ENCODE measurements at regions not wholly inside any gene's neighbourhood (a gene's known extent, or its start where the extent isn't known, plus 50 kb on each side); places are given as distances from the start of the nearest gene placed in this dataset.

DNA sequence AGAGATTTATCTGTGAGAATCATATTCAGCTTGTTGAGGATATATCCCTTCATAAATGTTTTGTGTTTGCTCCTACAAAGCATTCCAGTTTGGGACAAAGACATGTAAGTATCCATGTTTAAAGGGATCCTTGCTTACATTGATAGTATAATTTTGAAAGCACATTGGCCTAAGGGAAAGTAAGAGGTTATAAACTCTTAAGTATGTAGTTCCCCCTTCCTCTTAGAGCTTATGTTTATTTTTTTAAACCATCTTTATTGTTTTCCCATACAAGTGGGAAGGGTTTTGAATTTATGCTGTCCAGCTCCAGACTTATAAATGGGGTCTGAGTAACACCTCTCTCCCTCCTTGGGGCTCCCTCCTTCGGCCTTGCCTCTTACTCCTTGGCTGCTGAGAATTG is 481.5 kb downstream of the LMO4 start:
- no peak for DNase-seq
- Histone ChIP-seq H3K36me3 (no peaks in the 10 kb centered on the region), H3K4me3 (no peak overlapping the region), H3K9me3 (no peaks in the 10 kb centered on the region), H3K27me3 (no peaks in the 10 kb centered on the region)

DNA sequence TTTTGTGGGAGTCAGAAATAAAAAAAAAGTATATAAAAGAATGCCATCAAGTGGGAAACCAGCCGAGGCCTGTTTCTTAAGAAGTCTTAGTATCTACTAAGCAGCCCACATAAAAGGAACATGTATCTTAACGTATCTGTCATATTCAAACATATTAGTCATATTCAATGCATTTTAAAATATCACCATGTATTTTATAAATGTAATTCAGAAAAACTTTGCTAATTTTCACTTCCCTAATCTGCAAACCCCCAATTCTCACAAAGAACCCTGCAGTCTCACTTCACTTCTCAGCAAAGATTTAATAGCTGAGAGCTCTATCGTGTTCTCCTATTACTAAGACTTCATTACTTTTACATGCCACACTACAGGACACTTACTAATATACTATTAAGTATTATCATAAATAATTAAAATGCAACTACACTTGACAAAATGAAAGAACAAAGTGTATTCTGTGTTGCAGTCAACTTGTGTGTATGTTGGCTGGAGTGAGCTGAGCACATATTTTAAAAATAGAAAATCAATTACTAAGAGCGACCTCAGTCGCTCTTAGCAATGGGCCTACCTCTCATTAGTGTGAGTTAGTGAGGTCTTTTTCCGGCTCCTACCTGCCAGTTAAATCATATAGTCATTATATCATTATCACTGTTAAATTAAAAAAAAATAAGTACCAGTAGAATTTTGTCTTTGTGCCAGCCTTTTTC is 484.3 kb downstream of the LMO4 start:
- Histone ChIP-seq H3K27me3 (no peaks in the 10 kb centered on the region), H3K9me3 (no peaks in the 10 kb centered on the region), H3K4me3 (no peak overlapping the region), H3K36me3 (no peaks in the 10 kb centered on the region)
- no peak for DNase-seq

- Histone ChIP-seq H3K4me3 (no peak overlapping the region), H3K36me3 (no peaks in the 10 kb centered on the region), H3K9me3 (no peaks in the 10 kb centered on the region), H3K27me3 (no peaks in the 10 kb centered on the region)
- DNase-seq: peak; percentile 4
Measured at GRCh38 chr1:87814573-87814972, 485.9 kb downstream of the LMO4 start.

DNA sequence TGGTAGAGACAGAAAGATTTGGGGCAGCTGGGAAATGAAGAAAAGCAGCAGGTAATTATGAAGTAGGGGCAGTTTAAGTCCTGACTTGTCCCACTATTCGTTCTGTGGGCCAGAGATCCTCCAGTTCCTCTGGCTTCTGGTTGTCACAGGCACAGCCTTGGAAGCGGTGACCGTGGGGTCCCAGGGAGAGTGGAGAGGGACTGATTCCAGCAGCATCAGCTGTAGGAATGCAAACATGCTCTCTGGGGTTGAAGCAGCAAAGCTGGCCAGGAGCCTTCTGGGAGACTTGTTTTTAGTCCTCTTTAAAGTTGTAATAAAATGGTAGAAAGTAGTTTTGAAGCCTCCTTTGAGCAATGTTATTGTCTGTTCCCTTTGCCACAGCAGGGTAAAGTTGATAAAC is 488.0 kb downstream of the LMO4 start:
- no peaks in the 10 kb centered on the region for H3K9me3 ChIP-seq
- H3K4me3 ChIP-seq: no peak overlapping the region
- H3K36me3 ChIP-seq: no peaks in the 10 kb centered on the region
- DNase-seq: no peak
- H3K27me3 ChIP-seq: no peaks in the 10 kb centered on the region

GRCh38 chr1:87820668-87821334 is 492.1 kb downstream of the LMO4 start:
- Histone ChIP-seq H3K4me3 (no peak overlapping the region), H3K9me3 (no peaks in the 10 kb centered on the region), H3K36me3 (no peaks in the 10 kb centered on the region), H3K27me3 (no peaks in the 10 kb centered on the region)
- no peak for DNase-seq

DNA sequence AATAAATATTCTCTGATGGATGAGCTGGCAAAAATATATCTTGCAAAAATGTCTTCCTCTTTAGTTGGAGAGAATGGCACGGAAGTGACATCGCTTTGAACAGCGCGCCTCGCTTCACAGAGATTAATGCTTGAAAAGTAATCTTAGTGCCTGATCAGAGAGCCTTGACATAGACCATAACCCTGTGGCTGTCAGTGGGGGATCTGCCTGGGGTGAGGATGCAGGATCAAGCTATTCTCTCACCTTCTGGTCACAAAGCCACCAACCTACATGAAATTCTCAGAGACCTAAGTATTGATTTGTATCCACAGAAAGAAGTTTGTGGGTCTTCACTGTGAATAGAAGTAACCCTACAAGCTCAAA is 492.6 kb downstream of the LMO4 start:
- no peak overlapping the region for H3K4me3 ChIP-seq
- no peaks in the 10 kb centered on the region for H3K27me3 ChIP-seq
- no peaks in the 10 kb centered on the region for H3K9me3 ChIP-seq
- H3K36me3 ChIP-seq: no peaks in the 10 kb centered on the region
- DNase-seq: no peak

GRCh38 chr1:87826681-87827251 is 498.1 kb downstream of the LMO4 start:
- Histone ChIP-seq H3K36me3 (no peaks in the 10 kb centered on the region), H3K4me3 (peak overlapping the region; percentile 47), H3K27me3 (no peaks in the 10 kb centered on the region), H3K9me3 (no peaks in the 10 kb centered on the region)
- DNase-seq: peak; percentile 72

- DNase-seq: no peak
- no peaks in the 10 kb centered on the region for H3K36me3 ChIP-seq
- H3K27me3 ChIP-seq: no peaks in the 10 kb centered on the region
- H3K4me3 ChIP-seq: no peak overlapping the region
- H3K9me3 ChIP-seq: no peaks in the 10 kb centered on the region
Measured at GRCh38 chr1:87829360-87829759, 500.7 kb downstream of the LMO4 start.

- Histone ChIP-seq H3K9me3 (no peaks in the 10 kb centered on the region), H3K27me3 (no peaks in the 10 kb centered on the region), H3K4me3 (no peak overlapping the region), H3K36me3 (no peaks in the 10 kb centered on the region)
- no peak for DNase-seq
Measured at GRCh38 chr1:87830432-87830978, 501.8 kb downstream of the LMO4 start.

GRCh38 chr1:87833166-87833565 is 504.5 kb downstream of the LMO4 start:
- DNase-seq: peak; percentile 29
- H3K4me3 ChIP-seq: no peak overlapping the region
- no peaks in the 10 kb centered on the region for H3K36me3 ChIP-seq
- no peaks in the 10 kb centered on the region for H3K27me3 ChIP-seq
- no peaks in the 10 kb centered on the region for H3K9me3 ChIP-seq

DNA sequence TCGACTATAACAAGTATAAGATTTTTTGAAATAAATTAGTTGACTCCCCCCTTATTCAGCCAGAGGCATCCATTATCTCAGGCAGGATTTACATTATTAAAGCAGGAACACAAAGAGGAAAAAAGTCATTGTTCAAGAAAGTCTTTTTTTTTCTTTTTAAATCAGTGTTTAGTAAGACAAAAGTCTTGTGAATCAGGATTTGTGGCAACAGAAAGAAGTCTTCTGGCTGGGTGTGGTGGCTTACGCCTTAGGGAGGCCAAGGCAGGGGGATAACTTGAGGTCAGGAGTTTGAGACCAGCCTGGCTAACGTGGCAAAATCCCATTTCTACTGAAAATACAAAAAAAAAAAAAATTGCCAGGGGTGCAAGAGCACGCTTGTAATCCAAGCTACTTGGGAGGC is 505.5 kb downstream of the LMO4 start:
- DNase-seq: no peak
- Histone ChIP-seq H3K36me3 (no peaks in the 10 kb centered on the region), H3K9me3 (no peaks in the 10 kb centered on the region), H3K4me3 (no peak overlapping the region), H3K27me3 (no peaks in the 10 kb centered on the region)

- Histone ChIP-seq H3K9me3 (no peaks in the 10 kb centered on the region), H3K27me3 (no peaks in the 10 kb centered on the region), H3K4me3 (no peak overlapping the region), H3K36me3 (no peaks in the 10 kb centered on the region)
- DNase-seq: no peak
Measured at GRCh38 chr1:87834941-87835340, 506.3 kb downstream of the LMO4 start.

DNA sequence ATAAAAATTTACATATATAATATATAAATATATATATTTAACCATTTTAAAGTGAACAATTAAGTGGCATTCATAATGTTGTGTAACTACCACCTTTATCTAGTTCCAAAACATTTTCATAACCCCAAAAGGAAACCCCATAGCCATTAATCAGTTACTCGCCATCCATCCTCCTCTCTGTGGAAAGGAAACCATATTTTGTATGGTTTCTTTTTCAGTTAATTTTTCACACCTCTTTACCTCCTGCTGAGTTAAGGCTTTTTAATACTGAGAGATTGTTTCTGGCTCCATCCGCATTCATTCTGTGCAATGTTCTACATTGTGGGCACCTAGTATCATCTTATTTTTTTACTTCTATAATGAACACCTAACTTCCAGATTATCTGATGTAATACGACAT is 512.1 kb downstream of the LMO4 start:
- no peak for DNase-seq
- Histone ChIP-seq H3K36me3 (no peaks in the 10 kb centered on the region), H3K9me3 (no peaks in the 10 kb centered on the region), H3K4me3 (no peak overlapping the region), H3K27me3 (no peaks in the 10 kb centered on the region)

DNA sequence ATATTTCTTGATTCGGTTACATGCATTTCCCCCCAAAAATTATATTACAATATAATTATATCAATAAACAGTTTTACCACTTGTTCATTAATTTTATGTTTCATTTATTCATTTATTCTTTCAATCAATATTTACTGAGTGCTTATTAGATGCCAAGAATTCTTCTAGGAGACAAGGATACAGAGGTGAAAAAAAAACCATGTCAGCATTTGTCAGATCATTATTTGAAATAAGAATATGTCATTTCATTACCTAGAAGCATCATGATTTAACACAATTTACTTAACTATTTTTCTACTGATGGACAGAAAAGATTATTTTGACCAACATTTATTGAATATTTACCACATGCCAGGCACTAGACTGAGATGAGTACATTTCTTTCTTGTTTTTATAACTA is 512.7 kb downstream of the LMO4 start:
- no peak for DNase-seq
- H3K4me3 ChIP-seq: no peak overlapping the region
- H3K36me3 ChIP-seq: no peaks in the 10 kb centered on the region
- H3K9me3 ChIP-seq: no peaks in the 10 kb centered on the region
- no peaks in the 10 kb centered on the region for H3K27me3 ChIP-seq

- no peak for DNase-seq
- H3K36me3 ChIP-seq: no peaks in the 10 kb centered on the region
Measured at GRCh38 chr1:87842156-87842555, 513.5 kb downstream of the LMO4 start.

DNA sequence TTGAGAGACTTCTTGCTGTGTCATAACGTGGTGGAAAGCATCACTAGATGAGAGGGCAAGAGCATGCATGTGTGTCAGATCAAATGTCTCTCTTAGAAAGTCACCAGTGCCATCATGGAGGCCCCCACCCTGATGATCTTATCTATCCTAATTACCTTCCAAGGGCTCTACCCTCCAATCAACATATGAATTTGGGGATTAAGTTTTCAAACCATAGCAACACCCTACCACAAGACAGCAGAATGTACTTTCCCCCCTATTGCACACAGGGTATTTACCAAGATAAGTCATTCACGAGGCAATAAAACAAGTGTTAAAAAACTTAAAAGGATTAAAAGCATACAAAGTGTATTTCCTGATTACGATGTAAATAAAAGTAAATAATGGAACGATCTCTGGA is 515.6 kb downstream of the LMO4 start:
- no peaks in the 10 kb centered on the region for H3K27me3 ChIP-seq
- no peak for DNase-seq

More at GRCh38 chr1:87842156-87842555, 513.5 kb downstream of the LMO4 start:
- Histone ChIP-seq H3K27me3 (no peaks in the 10 kb centered on the region), H3K4me3 (no peak overlapping the region), H3K9me3 (no peaks in the 10 kb centered on the region)

DNA sequence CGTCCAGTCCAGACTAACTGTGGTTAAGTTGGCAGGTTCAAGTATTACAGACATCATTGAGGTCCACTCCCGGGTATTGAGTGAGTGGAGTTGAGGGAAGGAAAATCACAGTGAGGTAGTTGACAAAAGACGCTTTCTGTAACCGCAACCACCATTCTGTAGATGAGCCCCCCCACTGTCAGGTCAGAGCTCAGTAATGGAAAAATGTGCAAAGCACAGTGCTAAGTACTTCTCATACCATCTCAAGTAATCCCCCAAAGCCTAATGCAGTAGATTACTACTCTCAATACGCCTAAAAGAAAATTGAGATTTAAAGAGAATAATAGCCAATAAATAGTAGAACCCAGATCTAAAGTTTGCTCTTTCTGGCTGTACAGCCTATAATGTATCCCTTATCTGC is 522.8 kb downstream of the LMO4 start:
- no peak for DNase-seq
- Histone ChIP-seq H3K9me3 (no peaks in the 10 kb centered on the region), H3K36me3 (no peaks in the 10 kb centered on the region), H3K27me3 (no peaks in the 10 kb centered on the region), H3K4me3 (no peak overlapping the region)

More for the DNA sequence above, 515.6 kb downstream of the LMO4 start:
- Histone ChIP-seq H3K36me3 (no peaks in the 10 kb centered on the region), H3K4me3 (no peak overlapping the region), H3K9me3 (no peaks in the 10 kb centered on the region)
